ENCODE measurements at regions not wholly inside any gene's neighbourhood (a gene's known extent, or its start where the extent isn't known, plus 50 kb on each side); places are given as distances from the start of the nearest gene placed in this dataset.
"Not testable (repeated sequence)": the region's sequence is repeated elsewhere in the genome, so short reads cannot be mapped to it uniquely, and the experiment has no call there.

DNA sequence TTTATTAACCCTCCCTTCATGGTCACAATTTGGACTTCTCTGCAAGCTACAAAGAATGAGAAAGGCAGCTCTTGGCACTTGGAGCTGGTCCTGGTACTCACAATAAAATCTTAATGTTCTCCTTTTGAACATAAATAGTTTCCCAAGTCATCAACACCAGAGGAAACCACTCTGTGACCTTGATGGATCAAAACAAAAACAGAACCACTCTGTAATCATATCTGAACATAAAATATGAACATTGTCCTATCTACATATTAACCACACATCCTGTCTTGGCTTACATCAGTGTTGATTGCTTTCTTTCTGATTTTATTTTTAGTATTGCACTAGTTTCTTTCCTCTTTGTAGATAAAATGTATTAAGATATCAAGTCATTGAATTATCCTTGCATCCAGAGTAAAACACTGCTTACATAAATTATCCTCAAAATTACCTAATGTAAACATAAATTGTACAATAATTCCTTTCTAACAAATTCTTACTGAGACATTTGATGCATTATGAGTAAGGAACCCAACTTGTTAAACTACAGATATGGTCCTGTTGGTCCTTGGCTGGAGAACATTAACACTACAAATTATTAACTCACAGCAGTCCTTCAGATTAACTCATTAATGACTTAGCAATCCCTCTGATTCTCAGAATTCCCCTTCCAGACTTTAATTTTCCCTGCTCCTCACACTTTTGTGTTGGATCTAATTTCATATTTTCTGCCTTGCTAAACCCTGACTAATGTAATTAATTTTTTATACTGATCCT lies 860.5 kb downstream of the DIPK2A start:
- DNase-seq (ENCODE audit: low spot score): no peak

DNA sequence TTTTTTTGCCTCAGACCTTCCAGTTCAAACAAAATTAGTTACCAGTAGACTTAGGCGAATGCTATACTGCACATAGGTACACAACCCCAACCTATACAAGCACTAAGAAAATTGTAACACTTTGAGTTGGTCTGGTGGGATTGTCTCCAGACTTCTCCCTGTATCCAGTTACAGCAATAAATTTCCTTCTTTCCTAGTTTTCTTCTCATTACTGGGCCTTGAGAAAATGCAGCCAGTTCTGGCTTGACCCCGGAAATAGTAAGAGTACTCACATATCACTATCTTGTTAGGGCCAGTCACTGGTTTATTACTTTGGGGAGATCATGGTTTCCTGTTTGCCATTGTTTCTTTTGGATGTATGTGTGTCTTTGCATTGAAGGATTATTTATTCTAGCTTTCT lies 868.4 kb downstream of the DIPK2A start:
- DNase-seq (ENCODE audit: low spot score): no peak

DNA sequence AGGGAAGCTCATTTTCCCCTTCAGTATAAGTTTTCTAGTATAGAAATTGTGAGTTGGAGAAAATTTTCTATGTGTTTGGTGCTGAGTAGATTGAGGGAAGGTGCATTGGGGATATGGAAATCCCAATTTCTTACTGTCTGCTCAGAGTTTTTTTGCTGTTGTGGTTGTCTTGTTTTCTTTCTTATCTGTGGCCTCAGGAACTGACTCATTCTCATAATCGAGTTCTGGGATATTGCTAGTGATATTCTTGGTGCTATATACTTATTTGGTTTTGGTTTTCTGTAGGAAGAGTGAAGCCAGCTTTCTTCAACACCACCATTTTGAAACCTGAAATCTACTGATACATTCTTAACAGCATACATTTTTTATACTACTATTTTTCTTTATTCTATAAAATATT lies 869.2 kb downstream of the DIPK2A start:
- no peak for DNase-seq (ENCODE audit: low spot score)

DNA sequence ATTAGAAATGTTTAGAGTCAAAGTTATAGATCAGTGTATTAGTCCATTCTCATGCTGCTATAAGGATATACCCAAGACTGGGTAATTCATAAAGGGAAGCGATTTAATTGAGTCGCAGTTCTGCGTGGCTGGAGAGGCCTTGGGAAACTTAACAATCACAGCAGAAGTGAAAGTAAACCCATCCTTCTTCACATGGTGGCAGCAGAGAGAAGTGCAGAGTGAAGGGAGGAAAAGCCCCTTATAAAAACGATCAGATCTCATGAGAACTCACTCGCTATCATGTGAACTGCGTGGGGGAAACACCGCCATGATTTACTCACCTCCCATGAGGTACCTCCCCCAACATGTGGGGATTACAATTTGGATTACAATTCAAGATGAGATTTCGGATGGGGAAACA lies 871.5 kb downstream of the DIPK2A start:
- no peak for DNase-seq (ENCODE audit: low spot score)

DNA sequence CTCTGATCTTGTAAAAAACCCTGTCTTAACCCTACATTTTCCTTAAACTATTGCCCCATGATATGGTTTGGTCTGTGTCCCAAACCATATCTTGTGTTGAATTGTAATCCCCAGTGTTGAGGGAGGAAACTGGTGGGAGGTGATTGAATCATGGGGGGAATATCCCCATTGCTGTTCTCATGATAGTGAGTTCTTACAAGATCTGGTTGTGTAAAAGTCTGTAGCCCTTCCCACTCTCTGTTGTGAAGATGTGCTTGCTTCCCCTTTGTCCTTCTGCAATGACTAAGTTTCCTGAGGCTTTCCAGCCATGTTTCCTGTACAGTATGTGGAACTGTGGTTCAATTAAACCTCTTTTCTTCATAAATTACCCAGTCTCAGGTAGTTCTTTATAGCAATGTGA lies 881.4 kb downstream of the DIPK2A start:
- no peak for DNase-seq (ENCODE audit: low spot score)

DNA sequence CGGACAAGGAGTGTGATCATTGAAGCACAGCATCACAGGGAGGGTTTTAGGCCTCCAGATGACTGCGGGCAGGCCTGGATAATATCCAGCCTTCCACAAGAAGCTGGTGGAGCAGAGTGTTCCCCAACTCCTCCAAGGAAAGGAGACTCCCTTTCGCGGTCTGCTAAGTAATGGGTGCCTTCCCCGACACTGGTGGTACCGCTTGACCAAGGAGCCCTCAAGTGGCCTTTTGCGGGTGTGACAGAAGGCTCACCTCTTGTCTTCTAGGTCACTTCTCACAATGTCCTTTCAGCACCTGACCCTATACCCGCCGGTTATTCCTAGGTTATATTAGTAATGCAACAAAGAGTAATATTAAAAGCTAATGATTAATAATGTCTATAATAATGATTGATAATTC lies 882.4 kb downstream of the DIPK2A start:
- not testable (repeated sequence) for DNase-seq (ENCODE audit: low spot score)

DNA sequence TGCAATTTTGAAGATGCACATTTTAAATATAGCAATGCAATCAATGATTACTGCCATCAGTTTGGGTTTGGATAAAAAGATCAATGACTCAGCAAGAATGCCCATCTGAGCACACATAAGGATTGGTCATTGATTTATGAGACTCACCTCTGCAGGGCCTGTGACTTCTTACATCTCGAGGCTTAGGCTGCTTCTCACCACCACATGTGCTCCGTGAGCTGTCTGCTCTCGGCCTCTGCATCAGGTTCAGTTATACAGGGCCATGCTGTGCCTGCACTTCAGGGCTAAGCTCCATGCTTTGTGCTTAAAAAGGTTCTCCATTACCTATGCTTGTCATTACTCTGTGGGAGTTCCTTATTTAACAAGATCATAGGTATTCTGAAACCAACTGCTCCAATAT lies 887.5 kb downstream of the DIPK2A start:
- no peak for DNase-seq (ENCODE audit: low spot score)

DNA sequence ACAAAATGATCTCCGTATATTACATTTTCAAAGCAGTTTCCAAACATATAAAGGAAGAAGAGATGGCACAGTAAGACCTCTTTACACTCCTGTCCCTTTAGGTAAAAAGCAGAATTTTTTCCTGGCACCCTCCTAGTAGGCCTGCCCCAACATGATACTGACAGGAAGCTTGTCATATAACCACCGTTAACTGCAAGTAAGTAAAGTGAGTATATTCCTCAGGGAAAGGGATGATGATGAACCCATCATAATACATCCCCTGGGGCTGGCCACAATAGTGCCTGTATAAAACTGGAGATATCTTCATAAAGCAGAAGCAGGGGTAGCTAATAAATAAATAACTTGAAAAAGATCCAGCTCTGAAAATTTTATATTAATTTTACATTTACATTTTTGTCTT lies 893.0 kb downstream of the DIPK2A start:
- DNase-seq (ENCODE audit: low spot score): no peak

DNA sequence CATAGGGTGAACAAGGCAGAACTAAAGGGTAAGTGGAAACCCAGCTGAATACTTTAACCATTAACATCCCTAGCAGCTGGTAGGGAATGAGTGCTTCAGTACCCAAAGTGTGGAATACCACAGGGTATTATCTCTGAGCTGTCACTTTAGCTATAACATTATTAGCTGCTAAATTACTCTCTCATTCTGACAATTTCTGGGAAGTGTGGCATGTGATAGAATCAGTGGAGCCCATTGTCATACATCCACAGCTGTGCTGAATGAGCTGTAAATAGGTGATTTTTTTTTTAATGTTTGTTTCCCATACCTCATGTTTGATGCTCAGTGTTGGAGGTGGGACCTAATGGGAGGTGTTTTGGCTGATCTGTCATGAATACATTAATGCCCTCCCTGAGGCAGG lies 894.3 kb downstream of the DIPK2A start:
- DNase-seq (ENCODE audit: low spot score): no peak

DNA sequence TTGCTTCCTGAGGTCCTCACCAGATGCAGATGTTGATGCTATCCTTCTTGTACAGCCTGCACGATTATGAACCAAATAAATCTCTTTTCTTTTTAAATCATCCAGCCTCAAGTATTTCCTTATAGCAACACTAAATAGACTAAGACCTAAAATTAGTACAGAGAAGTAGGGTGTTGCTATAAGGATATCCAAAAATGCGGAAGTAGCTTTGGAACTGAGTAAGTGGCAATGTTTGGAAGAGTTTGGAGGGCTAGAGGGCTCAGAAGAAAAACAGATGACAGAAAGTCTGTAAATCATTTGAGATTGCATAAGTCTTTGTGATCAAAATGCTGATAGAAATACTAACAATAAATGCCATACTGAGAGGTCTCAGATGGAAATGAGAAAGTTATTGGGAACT lies 894.9 kb downstream of the DIPK2A start:
- no peak for DNase-seq (ENCODE audit: low spot score)

DNA sequence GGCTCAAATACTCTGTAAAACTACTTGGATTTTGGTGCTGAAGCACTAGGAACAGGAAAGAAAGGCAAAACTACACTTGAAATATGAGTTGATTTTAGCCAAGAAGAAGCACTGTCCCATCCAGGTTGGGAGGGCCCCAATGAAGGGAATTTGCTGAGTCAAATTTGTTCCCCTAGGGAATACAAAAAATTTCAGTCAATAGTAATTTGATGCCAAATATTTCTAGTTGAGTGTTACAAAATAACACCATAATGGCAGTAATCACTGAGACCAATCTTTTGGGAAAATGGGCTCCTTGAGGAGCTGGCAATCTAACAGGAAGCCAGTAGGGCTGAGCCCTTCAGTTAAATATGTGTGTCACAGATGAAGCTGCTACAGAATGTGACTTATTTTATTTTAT lies 896.9 kb downstream of the DIPK2A start:
- DNase-seq (ENCODE audit: low spot score): no peak

DNA sequence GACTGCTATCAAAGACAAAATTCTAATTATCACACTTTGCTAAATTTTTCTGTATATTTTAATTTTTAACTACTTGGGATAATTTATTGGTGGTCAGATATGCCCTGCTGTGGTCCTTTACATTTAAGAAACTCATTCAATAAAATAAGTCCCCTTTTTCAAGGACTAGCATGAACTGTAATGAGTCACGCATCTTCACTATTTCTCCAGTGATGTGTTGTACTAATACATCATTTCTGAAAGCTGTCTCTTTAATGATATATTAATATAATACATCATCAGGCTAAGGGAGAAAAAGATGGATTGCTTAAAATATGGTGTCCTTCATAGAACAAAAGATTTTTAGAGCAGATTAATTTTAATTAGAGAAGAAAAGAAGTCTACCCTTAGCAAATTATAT lies 901.4 kb downstream of the DIPK2A start:
- no peak for DNase-seq (ENCODE audit: low spot score)

DNA sequence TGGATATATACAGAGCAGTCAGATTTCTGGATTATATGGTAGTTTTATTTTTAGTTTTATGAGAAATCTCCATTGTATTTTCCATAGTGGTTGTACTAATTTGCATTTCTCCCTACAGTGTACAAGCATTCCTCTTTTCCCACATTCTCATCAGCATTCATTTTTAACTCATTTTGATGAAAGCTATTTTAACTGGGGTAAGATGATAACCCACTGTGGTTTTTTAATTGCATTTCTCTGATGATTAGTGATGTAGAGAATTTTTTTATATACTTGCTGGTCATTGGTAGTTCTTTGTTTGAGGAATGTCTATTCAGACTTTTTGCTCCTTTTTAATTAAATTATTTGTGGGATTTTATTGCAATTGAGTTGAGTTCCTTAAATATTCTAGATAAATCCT lies 903.6 kb downstream of the DIPK2A start:
- no peak for DNase-seq (ENCODE audit: low spot score)

DNA sequence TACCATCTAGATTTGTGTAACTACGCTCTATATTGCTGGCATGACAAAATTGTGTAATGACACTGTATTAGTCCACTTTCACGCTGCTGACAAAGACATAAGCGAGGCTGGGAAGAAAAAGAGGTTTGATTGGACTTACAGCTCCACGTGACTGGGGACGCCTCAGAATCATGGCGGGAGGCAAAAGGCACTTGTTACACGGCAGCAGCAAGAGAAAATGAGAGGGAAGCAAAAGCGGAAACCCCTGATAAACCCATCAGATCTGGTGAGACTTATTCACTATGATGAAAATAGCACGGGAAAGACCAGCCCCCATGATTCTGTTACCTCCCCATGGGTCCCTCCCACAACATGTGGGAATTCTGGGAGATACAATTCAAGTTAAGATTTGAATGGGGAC lies 905.7 kb downstream of the DIPK2A start:
- DNase-seq (ENCODE audit: low spot score): no peak

DNA sequence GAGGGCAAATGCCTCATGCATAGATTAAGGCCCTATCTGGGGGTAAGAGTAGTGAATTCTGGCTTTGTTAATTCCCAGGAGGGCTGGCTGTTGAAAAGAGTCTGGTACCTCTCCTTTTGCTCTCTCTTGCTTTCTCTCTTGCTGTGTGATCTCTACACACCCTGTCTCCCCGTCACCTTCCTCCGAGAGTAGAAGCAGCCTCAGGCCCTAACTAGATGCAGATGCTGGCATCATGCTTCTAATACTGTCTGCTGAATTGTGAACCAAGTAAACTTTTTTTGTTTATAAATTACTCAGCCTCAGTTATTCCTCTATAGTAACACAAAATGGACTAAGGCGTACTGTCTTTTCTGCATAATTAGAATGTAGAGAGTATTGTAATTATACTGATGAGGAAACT lies 908.1 kb downstream of the DIPK2A start:
- no peak for DNase-seq (ENCODE audit: low spot score)

DNA sequence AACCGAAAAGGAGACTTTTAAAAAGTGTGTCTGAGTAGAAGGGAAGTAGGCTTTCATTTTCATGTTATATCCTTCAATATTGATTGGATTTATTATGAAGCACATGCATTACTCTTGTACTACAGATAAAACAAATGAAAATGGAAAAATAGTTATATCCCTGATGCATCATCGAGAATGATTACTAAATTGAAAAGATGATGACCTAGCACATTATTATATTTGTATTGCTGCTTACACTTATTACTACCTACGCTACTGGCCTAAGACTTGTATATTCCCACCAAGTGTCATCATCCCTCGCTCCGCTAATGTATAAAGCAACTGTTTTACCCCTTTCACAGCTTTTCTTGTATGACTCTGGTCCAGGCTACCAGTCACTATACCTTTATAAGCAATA lies 922.4 kb downstream of the DIPK2A start:
- no peak for DNase-seq (ENCODE audit: low spot score)

DNA sequence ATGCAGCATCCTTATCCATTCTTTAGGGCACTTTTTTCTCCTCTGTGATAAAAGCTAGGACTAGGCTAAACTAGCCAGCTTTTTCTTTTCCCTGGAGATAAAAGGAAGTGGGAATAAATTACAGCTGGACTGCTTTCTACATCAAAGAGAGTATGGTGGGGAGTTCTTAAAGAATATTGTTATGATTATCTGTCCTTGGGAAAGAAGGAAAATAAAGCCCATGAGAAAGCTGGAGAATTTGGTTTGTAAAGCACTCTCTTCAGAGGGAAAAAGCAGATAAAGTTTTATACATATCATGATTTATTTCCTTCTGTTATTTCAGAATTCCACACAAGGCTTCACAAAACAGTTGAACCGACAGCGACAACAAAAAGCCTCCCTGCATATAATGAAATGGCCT lies 923.0 kb downstream of the DIPK2A start:
- no peak for DNase-seq (ENCODE audit: low spot score)

DNA sequence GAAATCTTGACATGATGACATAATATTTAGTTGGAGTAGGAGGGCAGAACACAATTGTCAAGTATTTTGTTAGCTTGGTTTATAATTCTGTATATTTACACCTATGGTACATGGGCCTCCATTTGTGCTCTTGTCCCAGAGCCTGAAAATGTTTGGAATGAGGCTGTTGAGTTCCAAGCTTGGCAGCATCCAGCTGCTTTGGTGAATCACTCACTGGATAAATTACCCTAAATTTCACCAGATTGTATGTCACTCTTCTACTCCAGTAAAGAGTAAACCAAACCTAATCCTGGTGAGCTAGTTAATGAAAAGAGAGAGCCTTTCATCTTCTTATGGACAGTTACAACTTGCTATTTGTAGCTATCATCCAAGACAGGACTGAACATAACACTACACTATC lies 928.7 kb downstream of the DIPK2A start:
- no peak for DNase-seq (ENCODE audit: low spot score)

DNA sequence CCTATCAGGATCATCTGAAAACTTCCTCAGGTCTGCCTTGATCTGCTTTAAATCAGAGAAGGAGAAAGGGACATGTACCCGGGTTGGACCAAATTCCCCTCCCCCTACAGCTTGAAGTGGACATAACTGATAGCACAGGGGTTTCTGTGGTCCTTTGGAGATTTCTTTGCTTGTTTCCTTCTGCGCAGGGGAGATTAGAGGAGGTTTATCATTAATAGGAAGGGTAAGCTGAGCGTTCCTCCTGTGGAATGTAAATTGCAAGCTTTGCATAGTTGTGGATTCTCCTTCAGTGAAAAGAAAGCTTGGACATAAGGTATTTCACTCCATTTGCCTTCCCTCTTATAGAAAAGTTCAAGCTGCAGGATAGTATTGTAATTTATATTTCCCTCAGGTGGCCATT lies 936.0 kb downstream of the DIPK2A start:
- DNase-seq (ENCODE audit: low spot score): not testable (repeated sequence)

DNA sequence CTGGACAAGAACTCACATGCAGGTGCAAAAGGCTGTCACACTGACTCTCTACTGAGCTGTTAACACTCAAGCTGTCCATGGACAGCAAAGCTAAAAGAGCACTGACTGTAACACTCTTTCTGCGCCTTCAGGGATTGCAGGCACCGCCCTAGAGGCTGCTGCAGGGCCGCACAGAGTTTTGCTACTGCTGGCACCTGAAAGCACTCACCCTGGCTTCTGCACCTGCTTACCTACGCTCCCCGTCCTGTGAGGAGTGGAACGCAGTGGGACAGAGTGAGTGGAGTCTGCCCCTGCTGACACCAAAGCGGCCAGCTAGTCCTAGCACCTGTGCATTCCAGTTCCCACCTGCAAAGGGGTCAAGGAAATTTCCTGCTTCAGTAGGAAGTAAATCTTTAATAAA lies 941.3 kb downstream of the DIPK2A start:
- DNase-seq (ENCODE audit: low spot score): no peak

DNA sequence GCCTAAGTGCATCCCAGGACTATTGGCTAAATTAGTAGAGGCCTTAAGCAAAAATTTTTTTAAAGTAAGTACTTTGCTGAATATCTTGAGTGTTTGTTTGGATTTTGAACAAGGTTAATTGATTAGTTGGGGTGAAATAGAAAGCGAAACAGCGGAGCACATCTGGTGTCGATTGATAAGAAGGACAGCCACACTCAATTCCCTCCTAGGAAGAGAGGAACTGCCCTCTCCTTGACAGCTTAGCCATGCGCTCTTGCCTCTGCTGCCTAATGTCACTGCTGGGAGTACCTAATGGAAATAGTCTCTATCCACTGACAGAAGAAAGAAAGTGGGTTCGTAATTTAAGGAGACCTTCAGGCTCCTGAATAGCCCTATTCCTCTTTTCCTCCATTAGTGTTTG lies 943.6 kb downstream of the DIPK2A start:
- DNase-seq (ENCODE audit: low spot score): no peak

DNA sequence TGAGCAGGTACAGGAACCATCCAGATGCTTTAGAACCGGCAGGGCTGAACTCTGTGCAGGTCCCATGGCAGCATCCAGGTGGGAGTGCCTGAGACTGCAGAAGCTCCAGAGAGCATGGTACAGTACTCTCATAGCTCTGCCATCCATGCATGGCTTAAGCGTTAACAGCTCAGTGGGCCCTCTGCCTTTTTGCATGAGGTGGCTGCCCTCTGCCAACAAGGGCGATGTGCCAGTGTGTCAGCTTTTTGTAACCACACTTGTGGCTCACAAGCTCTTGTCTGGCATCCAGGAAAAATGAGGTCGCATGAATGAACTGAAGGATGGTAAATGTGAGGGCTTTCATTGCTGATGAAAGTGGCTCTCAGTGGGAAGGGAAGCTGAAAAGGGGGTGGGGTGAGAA lies 950.1 kb downstream of the DIPK2A start:
- DNase-seq (ENCODE audit: low spot score): no peak

DNA sequence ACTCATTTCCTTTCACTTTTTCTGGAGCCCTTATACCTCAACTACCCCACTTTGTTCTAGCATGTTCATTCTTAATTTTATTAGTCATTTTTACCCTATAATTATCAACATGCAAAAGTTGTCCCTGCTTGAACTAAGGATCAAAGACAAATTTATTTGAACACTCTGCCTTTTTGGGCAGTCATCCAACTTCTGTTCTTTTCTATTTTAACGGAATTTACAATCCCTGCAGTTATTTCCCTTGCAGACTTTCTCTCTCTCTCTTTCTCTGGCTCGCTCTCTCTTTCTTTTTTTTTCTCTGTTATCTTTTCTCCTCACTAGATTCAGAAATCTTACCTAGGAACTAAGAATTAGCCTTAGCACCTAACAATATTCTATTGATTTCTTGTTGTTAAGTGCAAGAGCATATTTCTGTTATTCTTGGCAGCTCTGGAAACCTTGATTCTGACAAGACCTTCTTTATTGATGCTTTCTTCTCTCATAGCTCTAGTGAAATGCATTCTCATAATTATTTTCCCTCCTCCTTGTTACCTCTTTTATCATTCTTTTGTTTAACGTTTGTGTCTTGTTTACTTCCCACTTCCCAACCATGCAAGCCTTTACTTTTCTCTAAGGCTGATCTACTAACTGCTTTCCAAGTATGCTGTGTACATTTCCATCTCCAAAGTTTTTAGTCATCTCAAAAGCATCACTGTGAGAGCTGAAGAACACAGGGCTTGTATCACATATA lies 951.6 kb downstream of the DIPK2A start:
- DNase-seq (ENCODE audit: low spot score): no peak

DNA sequence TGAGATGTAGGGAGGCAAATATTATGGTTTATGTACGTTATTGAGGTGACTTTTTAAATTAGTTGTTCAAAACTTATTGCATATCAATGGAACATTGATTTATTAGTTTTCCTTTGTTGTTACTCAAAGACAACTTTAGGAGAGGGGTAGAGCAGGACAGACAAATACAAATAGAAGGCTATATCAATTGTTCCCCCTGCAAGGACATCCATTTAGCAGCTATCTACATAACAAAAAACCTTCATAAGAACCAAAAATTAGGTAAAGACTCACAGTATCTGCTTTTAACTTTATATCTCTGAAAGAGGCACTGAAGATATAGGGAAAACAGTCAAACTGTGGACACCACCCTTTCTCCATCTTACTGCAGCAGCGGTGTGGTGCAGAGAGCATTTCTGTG lies 958.8 kb downstream of the DIPK2A start:
- no peak for DNase-seq (ENCODE audit: low spot score)
